ENCODE measurements at regions not wholly inside any gene's neighbourhood (a gene's known extent, or its start where the extent isn't known, plus 50 kb on each side); places are given as distances from the start of the nearest gene placed in this dataset.

DNA sequence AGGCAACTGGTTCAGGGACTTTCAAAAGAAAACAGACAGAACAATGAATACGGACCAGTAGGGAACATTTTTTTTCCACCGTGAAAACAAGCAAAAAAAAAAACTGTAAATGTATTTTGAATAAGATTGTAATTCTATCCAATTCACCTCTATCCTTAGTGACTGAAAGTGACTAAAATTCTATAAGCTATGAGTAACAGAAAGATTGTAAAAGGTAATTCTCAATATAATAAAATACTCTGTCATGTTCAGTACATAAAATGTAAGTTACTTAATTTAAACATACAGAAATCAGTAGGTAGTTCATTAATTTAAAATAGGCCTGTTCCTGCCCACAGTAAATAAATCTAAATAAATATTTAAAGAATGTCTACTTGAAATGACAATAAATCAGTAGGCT, 368.2 kb upstream of the ARHGEF26 start:
- Histone ChIP-seq H3K4me3 (ENCODE audit: low read length in 3 of 3) (no peak overlapping the region), H3K4me1 (ENCODE audit: control insufficient read depth in 3 of 3, insufficient read depth in 3 of 3, low read length in 3 of 3) (no peaks in the 10 kb centered on the region), H3K9me3 (ENCODE audit: control insufficient read depth in 3 of 3, low read length in 3 of 3) (no peaks in the 10 kb centered on the region), H3K36me3 (ENCODE audit: control insufficient read depth in 3 of 3, insufficient read depth in 3 of 3, low read length in 3 of 3) (no peaks in the 10 kb centered on the region), H3K27ac (ENCODE audit: low read depth, low read length) (no peak overlapping the region), H3K27me3 (ENCODE audit: control insufficient read depth in 3 of 3, insufficient read depth in 3 of 3, low read length in 3 of 3) (no peaks in the 10 kb centered on the region), H3K9ac (ENCODE audit: low read depth in 1 of 3, low read length in 3 of 3) (no peak overlapping the region)

GRCh38 chr3:153756816-153757215, 364.4 kb upstream of the ARHGEF26 start:
- Histone ChIP-seq H3K4me3 (ENCODE audit: low read length in 3 of 3) (no peak overlapping the region), H3K36me3 (ENCODE audit: control insufficient read depth in 3 of 3, insufficient read depth in 3 of 3, low read length in 3 of 3) (no peaks in the 10 kb centered on the region), H3K4me1 (ENCODE audit: control insufficient read depth in 3 of 3, insufficient read depth in 3 of 3, low read length in 3 of 3) (no peaks in the 10 kb centered on the region), H3K27me3 (ENCODE audit: control insufficient read depth in 3 of 3, insufficient read depth in 3 of 3, low read length in 3 of 3) (no peaks in the 10 kb centered on the region), H3K27ac (ENCODE audit: low read depth, low read length) (no peak overlapping the region), H3K9ac (ENCODE audit: low read depth in 1 of 3, low read length in 3 of 3) (no peak overlapping the region), H3K9me3 (ENCODE audit: control insufficient read depth in 3 of 3, low read length in 3 of 3) (no peaks in the 10 kb centered on the region)

DNA sequence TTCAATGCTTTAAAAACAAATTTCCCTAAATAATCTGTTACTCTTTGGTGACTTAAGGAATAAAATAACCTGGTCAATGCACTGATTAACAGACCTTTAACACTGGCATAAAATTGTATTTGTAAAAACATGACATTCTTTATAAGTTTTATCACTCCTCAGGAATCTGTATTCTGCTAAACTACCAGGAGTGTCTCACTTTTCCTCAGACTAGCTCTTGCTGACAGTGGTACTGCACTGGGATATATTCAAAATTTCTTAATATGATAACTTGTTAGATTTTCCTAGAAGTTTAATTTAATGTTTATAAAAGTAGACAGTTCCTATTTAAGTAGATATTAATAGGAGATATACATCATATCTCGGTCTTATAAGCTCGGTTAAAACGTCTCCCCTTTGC, 363.4 kb upstream of the ARHGEF26 start:
- H3K9ac ChIP-seq (ENCODE audit: low read depth in 1 of 3, low read length in 3 of 3): no peak overlapping the region
- no peak overlapping the region for H3K4me3 ChIP-seq (ENCODE audit: low read length in 3 of 3)
- no peaks in the 10 kb centered on the region for H3K27me3 ChIP-seq (ENCODE audit: control insufficient read depth in 3 of 3, insufficient read depth in 3 of 3, low read length in 3 of 3)
- no peaks in the 10 kb centered on the region for H3K4me1 ChIP-seq (ENCODE audit: control insufficient read depth in 3 of 3, insufficient read depth in 3 of 3, low read length in 3 of 3)
- no peaks in the 10 kb centered on the region for H3K9me3 ChIP-seq (ENCODE audit: control insufficient read depth in 3 of 3, low read length in 3 of 3)
- no peak overlapping the region for H3K27ac ChIP-seq (ENCODE audit: low read depth, low read length)
- no peaks in the 10 kb centered on the region for H3K36me3 ChIP-seq (ENCODE audit: control insufficient read depth in 3 of 3, insufficient read depth in 3 of 3, low read length in 3 of 3)

- H3K4me3 ChIP-seq (ENCODE audit: low read length in 3 of 3): no peak overlapping the region
- no peaks in the 10 kb centered on the region for H3K4me1 ChIP-seq (ENCODE audit: control insufficient read depth in 3 of 3, insufficient read depth in 3 of 3, low read length in 3 of 3)
- H3K36me3 ChIP-seq (ENCODE audit: control insufficient read depth in 3 of 3, insufficient read depth in 3 of 3, low read length in 3 of 3): no peaks in the 10 kb centered on the region
- no peak overlapping the region for H3K9ac ChIP-seq (ENCODE audit: low read depth in 1 of 3, low read length in 3 of 3)
- no peaks in the 10 kb centered on the region for H3K27me3 ChIP-seq (ENCODE audit: control insufficient read depth in 3 of 3, insufficient read depth in 3 of 3, low read length in 3 of 3)
- H3K9me3 ChIP-seq (ENCODE audit: control insufficient read depth in 3 of 3, low read length in 3 of 3): no peaks in the 10 kb centered on the region
- no peak overlapping the region for H3K27ac ChIP-seq (ENCODE audit: low read depth, low read length)
These were observed 360.2 kb upstream of the ARHGEF26 start for GRCh38 chr3:153760948-153761347.

DNA sequence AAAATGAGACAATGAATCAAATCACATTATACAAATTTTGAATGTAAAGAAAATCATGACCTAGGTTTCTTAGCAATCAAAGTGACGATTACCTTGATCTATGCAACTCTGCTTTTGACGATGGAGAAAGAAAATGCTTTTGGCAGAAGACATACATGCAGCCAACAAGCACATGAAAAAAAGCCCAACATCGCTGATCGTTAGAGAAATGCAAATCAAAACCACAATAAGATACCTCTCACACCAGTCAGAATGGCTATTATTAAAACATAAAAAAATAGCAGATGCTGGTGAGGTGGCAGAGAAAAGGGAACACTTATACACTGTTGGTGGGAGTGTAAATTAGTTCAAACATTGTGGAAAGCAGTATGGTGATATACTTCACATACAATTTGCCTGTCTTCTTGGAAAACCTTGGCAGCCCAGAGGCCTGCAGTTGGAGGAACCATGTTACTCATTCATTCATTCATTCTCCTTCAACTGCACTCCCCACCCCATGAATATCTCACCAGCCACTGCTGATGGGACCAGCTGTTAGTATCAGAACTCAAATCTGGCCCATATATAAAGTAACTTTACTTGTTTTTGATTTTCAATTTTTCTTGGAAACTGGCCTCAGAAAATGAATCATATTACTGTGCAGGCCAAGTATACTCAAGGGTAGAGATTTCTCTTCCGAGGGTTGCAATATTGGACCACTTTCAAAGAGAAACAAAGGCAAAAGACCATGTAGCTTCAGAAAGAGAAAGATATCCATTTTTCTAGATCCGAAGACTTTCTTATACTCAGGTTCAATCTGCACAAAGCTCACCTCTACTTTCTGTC, 358.6 kb upstream of the ARHGEF26 start:
- H3K9me3 ChIP-seq (ENCODE audit: control insufficient read depth in 3 of 3, low read length in 3 of 3): no peaks in the 10 kb centered on the region
- no peak overlapping the region for H3K27ac ChIP-seq (ENCODE audit: low read depth, low read length)
- H3K4me3 ChIP-seq (ENCODE audit: low read length in 3 of 3): no peak overlapping the region
- no peak overlapping the region for H3K9ac ChIP-seq (ENCODE audit: low read depth in 1 of 3, low read length in 3 of 3)
- H3K4me1 ChIP-seq (ENCODE audit: control insufficient read depth in 3 of 3, insufficient read depth in 3 of 3, low read length in 3 of 3): no peaks in the 10 kb centered on the region
- no peaks in the 10 kb centered on the region for H3K36me3 ChIP-seq (ENCODE audit: control insufficient read depth in 3 of 3, insufficient read depth in 3 of 3, low read length in 3 of 3)
- H3K27me3 ChIP-seq (ENCODE audit: control insufficient read depth in 3 of 3, insufficient read depth in 3 of 3, low read length in 3 of 3): no peaks in the 10 kb centered on the region

DNA sequence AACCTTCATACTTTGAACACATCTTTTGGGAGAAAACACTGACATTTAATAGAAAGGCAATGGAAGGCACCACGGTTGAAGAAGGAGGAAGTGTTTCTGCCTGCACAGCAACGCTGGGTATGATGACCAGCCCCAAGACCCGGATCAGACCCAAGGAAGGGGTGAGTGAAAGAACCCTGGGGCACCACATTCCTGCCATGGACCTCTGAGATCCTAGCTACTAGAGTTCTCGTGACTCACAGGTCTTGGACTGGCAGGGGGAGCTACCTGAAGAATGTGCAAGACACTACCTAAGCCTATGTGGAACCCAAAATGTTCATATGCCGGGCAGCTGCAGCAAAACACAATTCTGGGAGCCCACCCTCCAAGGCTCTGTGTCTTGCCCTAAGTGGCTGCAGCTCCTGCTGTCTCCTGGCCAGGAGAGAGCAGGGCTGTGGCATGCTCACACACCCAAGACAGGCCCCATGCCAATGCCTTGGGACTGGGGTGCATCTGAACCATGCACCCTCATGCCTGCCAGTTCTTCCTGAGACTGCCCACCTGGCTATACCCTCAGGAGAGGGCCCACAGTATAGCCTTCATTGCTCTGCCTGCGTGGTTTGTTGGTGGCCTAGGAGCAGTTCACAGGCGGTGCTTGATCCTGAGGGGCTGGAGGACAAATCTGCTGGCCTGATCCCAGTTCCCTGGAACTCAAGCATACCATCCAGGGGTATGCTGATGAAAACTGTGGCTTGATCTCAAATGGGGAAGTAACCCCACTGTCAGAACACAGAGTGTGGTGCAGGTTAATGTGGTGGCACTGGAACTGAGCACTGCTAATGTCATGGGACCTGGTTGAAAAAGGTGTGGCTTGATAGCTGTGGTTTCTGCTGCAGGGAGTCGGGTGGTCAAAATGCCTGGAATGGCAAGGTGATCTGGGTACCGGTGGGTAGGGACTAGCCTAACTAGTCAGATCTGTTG, 353.3 kb upstream of the ARHGEF26 start:
- Histone ChIP-seq H3K9me3 (ENCODE audit: control insufficient read depth in 3 of 3, low read length in 3 of 3) (peaks cover 0 to 5% (median 4%) of the 10 kb centered on the region in 3 donors), H3K36me3 (ENCODE audit: control insufficient read depth in 3 of 3, insufficient read depth in 3 of 3, low read length in 3 of 3) (no peaks in the 10 kb centered on the region), H3K27me3 (ENCODE audit: control insufficient read depth in 3 of 3, insufficient read depth in 3 of 3, low read length in 3 of 3) (no peaks in the 10 kb centered on the region), H3K27ac (ENCODE audit: low read depth, low read length) (no peak overlapping the region), H3K4me3 (ENCODE audit: low read length in 3 of 3) (no peak overlapping the region), H3K9ac (ENCODE audit: low read depth in 1 of 3, low read length in 3 of 3) (no peak overlapping the region), H3K4me1 (ENCODE audit: control insufficient read depth in 3 of 3, insufficient read depth in 3 of 3, low read length in 3 of 3) (no peaks in the 10 kb centered on the region)

DNA sequence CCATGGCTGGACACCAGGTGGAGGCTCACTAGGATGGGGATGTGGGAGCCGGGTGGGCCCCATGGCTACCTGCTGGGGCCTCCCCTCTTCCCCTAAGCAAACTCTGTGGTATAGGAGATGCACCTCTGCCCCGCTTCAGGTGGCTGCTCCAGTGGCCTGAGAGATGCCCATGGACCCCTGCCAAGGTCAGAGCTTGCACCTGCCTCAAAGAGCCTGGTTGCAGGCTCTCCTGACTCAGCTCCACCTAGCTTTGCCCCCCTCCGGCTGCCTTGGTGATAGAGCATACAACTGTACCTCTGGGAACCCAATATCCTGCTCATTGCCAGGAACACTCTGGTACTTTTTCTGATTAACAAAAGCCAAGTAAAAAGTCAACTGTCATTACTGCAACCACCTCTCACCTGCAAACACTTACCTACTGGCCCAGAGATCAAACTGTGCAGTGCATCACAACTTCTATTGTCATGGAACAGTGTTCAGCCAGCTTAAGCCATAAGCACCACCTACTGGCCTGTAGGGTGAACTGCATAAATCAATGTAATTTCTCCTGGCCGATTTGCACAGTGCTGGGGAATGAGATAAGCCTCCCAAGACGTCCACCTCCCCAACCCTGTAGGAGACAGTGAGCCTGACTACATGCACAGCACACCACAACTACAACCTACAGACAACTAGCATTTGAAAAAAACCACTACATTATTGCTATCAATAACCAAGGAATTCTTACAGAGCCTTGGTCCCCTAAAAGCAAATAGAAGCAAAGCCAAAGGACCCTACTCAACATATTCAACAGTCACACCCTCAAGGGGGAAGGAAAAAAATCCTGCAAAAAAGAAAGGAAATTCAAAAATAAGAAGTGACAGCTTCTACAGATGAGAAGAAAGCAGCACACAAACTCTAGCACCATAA, 352.4 kb upstream of the ARHGEF26 start:
- Histone ChIP-seq H3K27me3 (ENCODE audit: control insufficient read depth in 3 of 3, insufficient read depth in 3 of 3, low read length in 3 of 3) (no peaks in the 10 kb centered on the region), H3K36me3 (ENCODE audit: control insufficient read depth in 3 of 3, insufficient read depth in 3 of 3, low read length in 3 of 3) (no peaks in the 10 kb centered on the region), H3K9me3 (ENCODE audit: control insufficient read depth in 3 of 3, low read length in 3 of 3) (peaks cover 0 to 5% (median 4%) of the 10 kb centered on the region in 3 donors), H3K27ac (ENCODE audit: low read depth, low read length) (no peak overlapping the region), H3K4me3 (ENCODE audit: low read length in 3 of 3) (no peak overlapping the region), H3K4me1 (ENCODE audit: control insufficient read depth in 3 of 3, insufficient read depth in 3 of 3, low read length in 3 of 3) (no peaks in the 10 kb centered on the region), H3K9ac (ENCODE audit: low read depth in 1 of 3, low read length in 3 of 3) (no peak overlapping the region)

GRCh38 chr3:153783106-153783505, 338.1 kb upstream of the ARHGEF26 start:
- H3K9me3 ChIP-seq (ENCODE audit: control insufficient read depth in 3 of 3, low read length in 3 of 3): no peaks in the 10 kb centered on the region
- H3K4me3 ChIP-seq (ENCODE audit: low read length in 3 of 3): no peak overlapping the region
- H3K27ac ChIP-seq (ENCODE audit: low read depth, low read length): no peak overlapping the region
- H3K36me3 ChIP-seq (ENCODE audit: control insufficient read depth in 3 of 3, insufficient read depth in 3 of 3, low read length in 3 of 3): no peaks in the 10 kb centered on the region
- H3K27me3 ChIP-seq (ENCODE audit: control insufficient read depth in 3 of 3, insufficient read depth in 3 of 3, low read length in 3 of 3): no peaks in the 10 kb centered on the region
- H3K4me1 ChIP-seq (ENCODE audit: control insufficient read depth in 3 of 3, insufficient read depth in 3 of 3, low read length in 3 of 3): no peaks in the 10 kb centered on the region
- no peak overlapping the region for H3K9ac ChIP-seq (ENCODE audit: low read depth in 1 of 3, low read length in 3 of 3)

DNA sequence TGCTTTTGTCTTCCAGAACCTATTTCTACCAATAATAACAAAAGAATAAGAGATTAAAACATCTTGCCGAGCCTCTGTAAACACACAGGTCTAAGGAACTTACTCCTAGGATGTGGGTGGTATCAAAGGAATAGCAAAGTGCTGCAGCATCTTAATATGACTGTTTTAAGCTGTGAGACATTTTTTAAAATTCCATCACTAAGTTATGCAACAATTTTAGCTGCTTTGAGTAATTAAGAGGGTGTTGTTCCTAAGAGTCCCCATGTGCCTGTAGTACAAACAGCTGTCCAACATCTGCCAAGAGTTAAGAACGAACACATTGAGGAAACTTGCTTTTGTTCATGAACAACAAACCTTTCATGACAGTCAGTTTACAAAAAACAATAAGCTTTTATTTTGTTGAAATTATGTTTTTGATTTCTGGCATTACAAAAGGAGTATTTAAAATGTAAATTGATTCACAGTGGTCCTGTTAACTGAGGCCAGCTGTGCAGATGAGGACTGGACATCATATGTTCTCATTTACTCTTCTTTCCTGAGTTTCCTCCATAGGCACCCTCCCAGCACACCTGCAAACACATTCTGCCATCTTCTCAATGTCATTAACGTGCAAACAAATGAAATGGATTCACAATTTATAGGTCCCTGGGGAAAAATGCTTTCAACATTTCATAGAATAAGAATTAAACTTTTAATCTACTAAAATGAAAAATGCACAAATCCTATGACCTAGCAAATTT, 337.3 kb upstream of the ARHGEF26 start:
- Histone ChIP-seq H3K9ac (ENCODE audit: low read depth in 1 of 3, low read length in 3 of 3) (no peak overlapping the region), H3K4me1 (ENCODE audit: control insufficient read depth in 3 of 3, insufficient read depth in 3 of 3, low read length in 3 of 3) (no peaks in the 10 kb centered on the region), H3K36me3 (ENCODE audit: control insufficient read depth in 3 of 3, insufficient read depth in 3 of 3, low read length in 3 of 3) (no peaks in the 10 kb centered on the region), H3K27ac (ENCODE audit: low read depth, low read length) (no peak overlapping the region), H3K27me3 (ENCODE audit: control insufficient read depth in 3 of 3, insufficient read depth in 3 of 3, low read length in 3 of 3) (no peaks in the 10 kb centered on the region), H3K4me3 (ENCODE audit: low read length in 3 of 3) (no peak overlapping the region), H3K9me3 (ENCODE audit: control insufficient read depth in 3 of 3, low read length in 3 of 3) (no peaks in the 10 kb centered on the region)
